HG03095 (cell line): ENCODE measurements at regions not wholly inside any gene's neighbourhood (a gene's known extent, or its start where the extent isn't known, plus 50 kb on each side); places are given as distances from the start of the nearest gene placed in this dataset.
A peak's percentile ranks its signal among the peaks of the same experiment; 100 is the strongest.

ENCODE experiments used
- ATAC-seq: cut with Tn5 transposase; IDR thresholded peaks from one replicate; pipeline ENCODE4 v1.9.1; 2021; ENCODE audit warnings: moderate library complexity; ENCODE audit not compliant: unreplicated experiment

GRCh38 chr12:93279565-93280412 lies 97.9 kb upstream of the NUDT4 start:
- ATAC-seq: no peak

DNA sequence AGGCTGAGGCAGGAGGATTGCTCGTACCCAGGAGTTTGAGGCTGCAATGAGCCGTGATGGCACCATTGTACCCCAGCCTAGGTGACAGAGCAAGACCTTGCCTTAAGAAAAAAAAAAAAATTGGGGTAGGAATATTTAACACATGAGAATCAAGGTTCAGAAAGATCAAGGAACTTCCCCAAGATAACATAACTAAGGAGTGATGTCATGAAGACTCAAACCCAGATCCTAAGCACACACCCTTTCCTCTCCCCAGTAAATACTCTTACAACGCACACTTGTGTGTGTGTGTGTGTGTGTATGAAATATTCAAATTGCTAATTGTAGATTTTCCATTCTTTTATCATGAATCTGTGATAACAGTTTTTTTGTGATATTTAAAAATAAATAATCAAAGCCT lies 90.6 kb upstream of the NUDT4 start:
- no peak for ATAC-seq

- ATAC-seq: no peak
These were observed 89.1 kb upstream of the NUDT4 start for GRCh38 chr12:93288626-93289025.

GRCh38 chr12:93290391-93290790 lies 87.3 kb upstream of the NUDT4 start:
- ATAC-seq: no peak

DNA sequence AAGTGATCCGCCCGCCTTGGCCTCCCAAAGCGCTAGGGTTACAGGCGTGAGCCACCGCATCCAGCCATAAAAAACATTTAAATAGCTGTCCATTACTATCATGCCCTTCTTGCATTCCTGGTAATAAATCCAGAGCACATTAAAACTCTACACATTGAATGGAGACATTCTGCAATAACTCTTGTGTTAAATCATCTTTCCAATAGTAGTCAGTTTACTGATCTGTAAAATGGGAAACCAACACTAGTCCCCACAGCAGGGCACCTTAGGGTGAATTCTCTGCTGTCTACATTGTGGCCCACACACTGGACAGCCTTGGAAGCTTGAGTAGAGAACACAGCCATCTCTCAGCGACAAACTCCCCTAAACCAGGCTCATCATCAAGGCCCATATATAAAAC lies 85.5 kb upstream of the NUDT4 start:
- ATAC-seq: no peak

GRCh38 chr12:93292731-93293566 lies 84.8 kb upstream of the NUDT4 start:
- ATAC-seq: no peak

GRCh38 chr12:93297032-93297431 lies 80.7 kb upstream of the NUDT4 start:
- ATAC-seq: peak; percentile 93

GRCh38 chr12:93297536-93297935 lies 80.2 kb upstream of the NUDT4 start:
- peak; percentile 11 for ATAC-seq

GRCh38 chr12:93299262-93299846 lies 78.4 kb upstream of the NUDT4 start:
- ATAC-seq: no peak

- ATAC-seq: no peak
These were observed 77.1 kb upstream of the NUDT4 start for GRCh38 chr12:93300611-93301021.

- no peak for ATAC-seq
These were observed 75.1 kb upstream of the NUDT4 start for GRCh38 chr12:93302331-93303229.

DNA sequence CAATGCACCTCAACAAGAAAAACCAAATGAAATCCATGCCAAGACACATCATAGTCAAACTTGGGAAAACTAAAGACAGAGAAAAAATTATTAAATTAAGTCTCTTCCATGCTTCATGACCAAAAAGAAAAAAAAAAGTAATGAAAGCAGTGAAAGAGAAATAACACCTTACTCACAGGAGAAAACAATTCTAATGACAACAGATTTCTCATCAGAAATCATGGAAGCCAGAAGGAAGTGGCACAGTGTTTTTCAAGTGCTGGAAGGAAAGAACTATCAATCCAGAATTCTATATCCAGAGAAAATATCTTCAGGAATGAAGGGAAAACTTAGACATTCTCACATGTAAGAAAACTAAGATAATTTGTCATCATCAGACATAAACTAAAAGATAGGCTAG lies 71.1 kb upstream of the NUDT4 start:
- ATAC-seq: no peak

GRCh38 chr12:93308281-93308680 lies 69.4 kb upstream of the NUDT4 start:
- ATAC-seq: no peak

- no peak for ATAC-seq
These were observed 65.9 kb upstream of the NUDT4 start for GRCh38 chr12:93311827-93312226.

DNA sequence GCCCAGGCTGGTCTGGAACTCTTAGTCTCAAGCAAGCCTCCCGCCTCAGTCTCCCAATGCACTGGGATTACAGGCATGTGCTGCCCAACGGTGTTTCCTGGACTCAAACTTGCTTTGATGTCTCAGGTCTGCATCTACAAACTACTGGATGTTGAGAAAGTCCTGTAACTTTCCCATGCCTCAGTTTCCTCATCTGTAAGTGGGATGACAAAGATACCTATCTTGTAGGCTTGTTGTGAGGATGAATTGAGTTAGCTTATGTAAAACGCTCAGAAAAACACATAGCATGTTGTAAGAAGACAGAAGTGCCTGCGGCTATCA lies 63.6 kb upstream of the NUDT4 start:
- no peak for ATAC-seq

GRCh38 chr12:93315385-93315906 lies 62.3 kb upstream of the NUDT4 start:
- ATAC-seq: no peak

DNA sequence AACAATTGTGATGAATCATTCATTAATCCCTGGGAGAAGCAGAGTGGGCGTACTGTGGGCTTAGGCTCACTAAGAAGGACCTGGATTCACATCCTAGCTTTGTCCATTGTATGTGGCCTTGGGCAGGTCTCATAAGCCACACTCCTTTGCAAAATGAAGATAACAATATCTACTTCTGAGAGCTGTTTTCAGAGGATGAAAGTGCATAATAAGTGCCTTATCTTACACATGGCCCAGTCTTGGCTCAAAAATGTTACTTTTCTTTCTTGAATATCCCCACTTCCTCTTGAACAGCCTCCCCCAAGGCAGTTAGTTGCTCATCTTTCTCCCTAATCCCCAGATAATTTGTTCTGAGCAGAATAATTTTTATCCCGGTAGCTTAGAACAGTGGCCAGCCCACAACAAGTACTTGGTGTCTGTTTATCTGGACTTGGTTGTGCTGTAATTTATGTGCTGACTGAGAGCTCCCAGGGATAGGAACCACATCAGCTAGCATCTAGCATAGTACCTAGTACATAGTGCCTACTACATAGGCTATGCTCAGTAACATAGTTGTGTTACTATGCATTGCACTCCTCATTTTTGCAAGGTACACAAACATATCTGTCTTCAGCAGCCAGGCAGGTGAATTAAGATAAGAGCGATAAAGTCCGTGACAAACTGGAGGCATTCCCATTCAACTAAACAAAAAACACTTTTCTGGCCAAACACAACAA lies 61.7 kb upstream of the NUDT4 start:
- no peak for ATAC-seq

DNA sequence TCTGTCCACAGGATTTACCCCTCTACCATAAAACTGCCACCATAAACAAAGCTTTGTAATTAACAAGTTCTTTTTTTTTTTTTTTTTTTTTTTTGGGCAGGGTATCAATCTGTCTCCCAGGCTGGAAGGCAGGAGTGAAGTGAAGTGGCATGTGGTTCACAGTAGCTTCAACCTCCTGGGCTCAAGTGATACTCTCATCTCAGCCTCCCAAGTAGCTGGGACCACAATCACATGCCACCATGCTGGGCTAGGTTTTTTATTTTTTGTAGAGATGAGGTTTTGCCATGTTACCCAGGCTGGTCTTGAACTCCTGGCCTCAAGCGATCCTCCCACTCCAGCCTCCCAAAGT lies 61.1 kb upstream of the NUDT4 start:
- ATAC-seq: no peak

DNA sequence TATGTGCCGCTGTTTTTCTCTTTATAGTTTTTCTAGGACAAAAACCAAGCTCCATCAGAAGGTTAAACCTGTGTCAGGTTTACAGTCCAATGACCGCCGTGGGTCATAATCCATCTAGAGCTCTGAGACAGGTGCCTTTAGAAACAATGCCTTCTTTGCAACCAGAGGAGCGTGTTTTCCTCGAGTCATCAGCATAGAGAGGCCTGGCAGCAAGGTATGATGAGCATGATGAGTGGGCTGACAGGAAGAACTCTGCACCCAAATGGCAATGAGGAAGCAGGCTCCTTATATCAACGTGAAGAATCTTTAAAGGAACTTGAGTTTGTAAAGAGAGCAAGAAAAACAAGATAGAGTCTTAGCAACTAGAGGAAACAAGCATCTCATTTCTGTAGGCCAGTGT lies 60.5 kb upstream of the NUDT4 start:
- no peak for ATAC-seq
